NB4 (cell line): ENCODE measurements at regions not wholly inside any gene's neighbourhood (a gene's known extent, or its start where the extent isn't known, plus 50 kb on each side); places are given as distances from the start of the nearest gene placed in this dataset.

ENCODE experiments used
- CTCF ChIP-seq: IDR thresholded peaks from one replicate; pipeline ENCODE4 v1.5.1; 2012; ENCODE audit warnings: low read depth, low read length
- POLR2A ChIP-seq: IDR thresholded peaks from 2 replicates; pipeline ENCODE4 v1.6.1; 2011; ENCODE audit warnings: mild to moderate bottlenecking; ENCODE audit not compliant: insufficient read length; ENCODE audit errors: extremely low read depth

GRCh38 chr3:182078929-182079328 is 367.2 kb downstream of the SOX2 start:
- TF ChIP-seq CTCF (no peak), POLR2A (no peak)
